Mucosa of stomach (tissue), 1 donor: ENCODE measurements at regions not wholly inside any gene's neighbourhood (a gene's known extent, or its start where the extent isn't known, plus 50 kb on each side); places are given as distances from the start of the nearest gene placed in this dataset.

Experiments
- H3K27me3 ChIP-seq: one replicate; pipeline ENCODE4 v1.7.0; 2013; ENCODE audit warnings: mild to moderate bottlenecking, low read length; ENCODE audit not compliant: control insufficient read depth, insufficient read depth
- H3K36me3 ChIP-seq: one replicate; pipeline ENCODE4 v1.7.0; 2013; ENCODE audit warnings: low read length; ENCODE audit not compliant: control insufficient read depth, insufficient read depth
- H3K4me1 ChIP-seq: one replicate; pipeline ENCODE4 v1.7.0; 2013; ENCODE audit warnings: mild to moderate bottlenecking, low read length; ENCODE audit not compliant: control insufficient read depth, insufficient read depth
- H3K4me3 ChIP-seq: one replicate; pipeline ENCODE4 v1.7.0; 2013; ENCODE audit warnings: low read length
- H3K9ac ChIP-seq: one replicate; pipeline ENCODE4 v1.7.0; 2013; ENCODE audit warnings: mild to moderate bottlenecking, low read length, moderate library complexity
- H3K9me3 ChIP-seq: one replicate; pipeline ENCODE4 v1.7.0; 2013; ENCODE audit warnings: mild to moderate bottlenecking, low read length, moderate library complexity; ENCODE audit not compliant: control insufficient read depth
- donor health status: Pancreatic carcinoma.

DNA sequence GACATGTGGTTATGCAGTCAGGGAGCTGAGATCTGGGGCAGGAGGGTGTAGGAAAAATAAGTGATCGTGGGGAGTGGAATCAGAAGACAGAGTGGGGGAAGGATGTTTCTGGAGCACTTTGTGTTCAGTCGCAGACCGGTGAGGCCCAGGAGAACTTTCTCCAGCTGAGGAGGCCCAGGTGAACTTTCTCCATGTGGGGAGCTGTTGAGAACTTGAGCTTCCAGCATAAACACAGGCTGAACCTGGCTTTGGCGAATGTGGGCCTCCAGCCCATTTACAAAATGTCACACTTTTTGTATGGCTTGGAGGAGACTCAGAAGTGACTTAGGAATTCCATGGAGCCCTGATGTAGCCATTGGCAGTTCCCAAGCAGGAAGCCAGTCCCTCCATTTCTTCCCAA, 108.5 kb downstream of the VAPA start:
- Histone ChIP-seq H3K9ac (no peak overlapping the region), H3K4me3 (no peak overlapping the region), H3K4me1 (no peaks in the 10 kb centered on the region), H3K9me3 (no peaks in the 10 kb centered on the region), H3K27me3 (no peaks in the 10 kb centered on the region), H3K36me3 (no peaks in the 10 kb centered on the region)

DNA sequence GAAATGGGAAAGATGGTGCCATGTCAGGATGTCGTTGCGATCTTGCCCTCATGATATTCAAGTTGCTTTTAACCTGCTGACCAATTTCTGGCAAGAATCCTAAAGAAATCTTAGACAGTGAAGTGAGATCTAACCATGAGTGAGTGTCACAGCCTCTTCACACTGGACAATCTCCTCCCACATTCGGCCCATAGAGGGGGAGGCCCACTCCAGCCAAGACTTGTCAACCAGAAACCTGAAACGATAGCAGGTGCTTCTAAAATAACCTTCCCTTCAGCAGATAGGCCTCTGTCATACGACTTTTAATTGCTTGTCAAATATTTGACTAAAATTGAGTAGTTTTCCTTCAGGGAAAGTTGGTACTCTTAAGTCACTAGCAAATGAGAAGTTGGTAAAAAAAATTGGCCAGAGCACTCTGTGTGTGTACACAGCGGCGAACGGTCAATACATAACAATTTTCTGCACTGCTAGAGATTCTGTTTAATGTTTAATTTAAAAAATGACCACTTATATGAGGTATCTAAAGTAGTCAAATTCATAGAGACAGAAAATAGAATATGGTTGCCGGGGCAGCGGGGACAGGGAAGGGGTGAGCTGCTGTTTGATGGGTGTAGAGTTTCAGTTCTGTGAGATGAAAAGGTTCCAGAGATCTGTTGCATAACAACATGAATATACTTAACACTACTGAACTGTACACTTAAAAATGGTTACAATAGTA, 110.2 kb downstream of the VAPA start:
- H3K4me1 ChIP-seq, result no peaks in the 10 kb centered on the region
- H3K4me3 ChIP-seq, result no peak overlapping the region
- no peaks in the 10 kb centered on the region for H3K9me3 ChIP-seq
- no peak overlapping the region for H3K9ac ChIP-seq
- H3K36me3 ChIP-seq, result no peaks in the 10 kb centered on the region
- no peaks in the 10 kb centered on the region for H3K27me3 ChIP-seq

DNA sequence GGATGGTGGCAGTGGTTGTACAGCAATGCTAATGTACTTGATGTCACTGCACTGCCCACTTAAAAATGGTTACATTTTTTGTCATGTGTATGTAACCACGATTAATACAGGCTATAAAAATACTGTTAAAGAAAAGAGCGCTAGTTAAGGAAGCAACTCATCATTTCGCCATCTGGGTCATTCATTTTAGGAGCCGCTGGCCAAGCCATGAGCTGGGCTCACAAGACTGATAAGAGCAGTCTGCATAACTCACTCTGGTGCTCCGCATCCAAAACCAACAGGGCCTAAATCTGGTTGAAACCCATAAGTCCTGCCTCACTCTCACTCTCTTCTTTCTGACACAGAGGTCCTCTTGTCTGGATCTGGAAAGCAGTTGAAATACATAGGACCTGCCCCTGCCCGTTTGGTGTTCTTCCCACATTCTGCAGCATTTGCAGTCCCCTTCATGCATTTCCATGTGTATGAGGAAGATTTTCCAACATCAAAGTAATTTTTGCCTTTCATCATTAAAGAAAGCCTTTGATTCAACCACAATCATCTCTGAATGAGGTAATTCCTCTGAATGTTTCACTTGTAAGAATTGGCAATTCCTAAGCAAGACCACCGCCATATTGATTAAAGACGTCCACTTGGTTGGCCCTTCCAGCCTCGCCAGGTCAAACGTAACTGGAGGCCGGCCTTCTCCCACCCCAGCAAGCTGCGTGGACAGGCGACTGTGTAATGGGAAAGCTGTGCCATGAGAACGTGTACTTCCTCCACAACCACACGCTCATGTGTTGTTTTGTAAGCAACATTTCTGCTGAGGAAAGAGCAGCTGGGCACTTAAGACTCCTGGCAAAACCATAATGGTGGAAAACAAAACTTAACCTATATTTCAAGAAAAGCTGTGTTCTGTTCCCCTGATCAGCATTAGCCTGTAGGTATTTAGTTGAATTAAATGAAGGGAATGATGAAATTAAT, 112.2 kb downstream of the VAPA start:
- no peaks in the 10 kb centered on the region for H3K9me3 ChIP-seq
- H3K4me1 ChIP-seq, result no peaks in the 10 kb centered on the region
- no peaks in the 10 kb centered on the region for H3K36me3 ChIP-seq
- H3K9ac ChIP-seq, result no peak overlapping the region
- no peaks in the 10 kb centered on the region for H3K27me3 ChIP-seq
- H3K4me3 ChIP-seq, result no peak overlapping the region

DNA sequence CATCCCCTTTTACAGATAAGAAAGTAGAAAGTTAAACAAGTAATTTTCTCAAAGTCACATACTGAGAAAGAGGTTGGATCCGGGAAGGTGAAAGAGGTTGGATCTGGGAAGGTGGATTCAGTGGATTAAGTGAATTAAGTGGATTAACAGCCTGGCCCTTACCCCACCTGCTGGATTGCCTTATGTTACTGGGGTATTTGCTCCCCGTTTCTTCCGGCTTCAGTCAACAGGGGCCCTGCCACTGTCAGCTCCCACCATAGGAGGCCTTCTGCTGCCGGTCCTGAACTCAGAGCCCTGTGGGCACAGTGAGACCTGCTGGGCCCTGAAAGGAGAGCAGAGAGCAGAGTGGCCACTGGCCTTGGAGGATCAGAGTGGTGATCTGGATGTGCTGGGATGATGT, 113.2 kb downstream of the VAPA start:
- H3K4me1 ChIP-seq, result no peaks in the 10 kb centered on the region
- H3K9ac ChIP-seq, result no peak overlapping the region
- no peaks in the 10 kb centered on the region for H3K27me3 ChIP-seq
- no peaks in the 10 kb centered on the region for H3K9me3 ChIP-seq
- H3K36me3 ChIP-seq, result no peaks in the 10 kb centered on the region
- no peak overlapping the region for H3K4me3 ChIP-seq

DNA sequence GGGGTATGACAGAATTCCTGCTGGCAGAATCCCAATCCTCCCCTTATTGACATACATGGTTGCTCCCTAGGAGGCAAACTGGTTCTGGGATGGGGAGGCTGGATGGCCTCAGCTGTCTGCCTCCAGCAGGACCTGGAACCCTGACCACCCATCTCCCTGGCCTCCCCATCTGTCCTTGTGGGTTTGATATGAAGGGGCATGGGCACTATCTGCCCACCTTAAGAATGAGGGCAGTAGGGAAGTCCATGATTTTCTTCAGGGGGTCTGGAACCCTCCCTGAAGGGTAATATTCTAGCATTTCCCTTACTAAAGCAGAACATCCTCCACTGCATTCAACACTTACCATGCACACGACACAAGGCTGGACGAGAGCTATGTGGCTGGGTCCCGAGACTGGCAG, 113.6 kb downstream of the VAPA start:
- H3K27me3 ChIP-seq, result no peaks in the 10 kb centered on the region
- H3K4me1 ChIP-seq, result peaks cover under 1% of the 10 kb centered on the region

DNA sequence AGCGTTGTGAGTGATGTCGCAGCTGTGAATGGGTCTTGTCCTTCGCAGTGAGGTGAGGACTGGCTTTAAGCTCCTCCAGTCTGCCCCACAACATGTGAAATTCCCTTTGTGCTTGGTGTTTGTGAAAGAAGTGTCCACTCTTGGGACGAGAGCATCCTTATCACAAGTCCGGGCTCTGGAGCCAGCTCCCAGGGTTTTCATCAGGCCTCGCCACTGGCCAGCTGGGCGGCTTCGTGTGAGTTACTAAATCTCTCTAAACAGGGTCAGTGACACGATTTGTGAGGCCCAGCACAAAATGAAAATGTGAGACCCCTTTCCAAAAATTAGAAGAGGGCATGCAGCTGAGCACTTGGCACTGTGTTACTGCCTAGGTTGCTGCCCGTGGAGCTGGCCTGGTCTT, 115.9 kb downstream of the VAPA start:
- Histone ChIP-seq H3K4me3 (no peak overlapping the region), H3K27me3 (no peaks in the 10 kb centered on the region), H3K9ac (no peak overlapping the region), H3K9me3 (no peaks in the 10 kb centered on the region), H3K4me1 (peaks cover 8% of the 10 kb centered on the region), H3K36me3 (no peaks in the 10 kb centered on the region)

More for the DNA sequence above, 113.6 kb downstream of the VAPA start:
- no peak overlapping the region for H3K4me3 ChIP-seq
- no peak overlapping the region for H3K9ac ChIP-seq
- H3K9me3 ChIP-seq, result no peaks in the 10 kb centered on the region
- no peaks in the 10 kb centered on the region for H3K36me3 ChIP-seq

DNA sequence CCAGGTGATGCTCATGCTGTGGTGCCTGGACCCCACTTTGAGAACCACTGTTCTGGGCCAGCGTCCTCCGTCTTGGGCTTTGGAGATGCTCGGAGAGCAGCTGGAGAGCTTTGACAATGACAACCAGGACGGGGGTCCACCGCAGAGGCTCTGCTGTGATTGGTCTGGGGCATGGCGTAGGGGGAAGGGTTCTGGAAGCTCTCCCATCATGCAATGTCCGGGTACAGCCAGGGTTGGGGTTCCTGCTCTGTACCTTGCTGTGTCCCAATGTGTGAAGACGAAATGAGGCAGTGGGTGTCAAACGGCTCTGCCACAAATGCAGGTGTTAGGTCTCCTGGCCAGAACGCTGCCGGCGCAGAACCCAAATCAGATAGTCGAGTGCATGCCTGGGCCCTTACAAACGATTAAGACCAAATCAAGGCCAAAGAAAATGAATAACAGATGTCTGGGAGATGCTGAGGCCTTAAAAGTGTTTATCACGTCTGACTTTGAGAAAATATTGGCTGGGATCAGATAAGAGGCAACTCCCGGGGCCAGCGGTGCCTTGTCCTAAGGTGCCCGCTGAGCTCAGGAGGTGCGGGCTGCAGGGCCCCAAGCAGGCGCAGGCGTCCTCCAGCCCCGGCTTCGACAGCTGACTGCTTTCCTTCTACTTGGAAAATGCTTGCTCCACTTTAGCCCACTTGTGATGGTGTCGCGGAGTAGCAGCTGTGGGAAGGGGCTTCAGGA, 117.2 kb downstream of the VAPA start:
- peaks cover 16% of the 10 kb centered on the region for H3K4me1 ChIP-seq
- no peak overlapping the region for H3K9ac ChIP-seq
- no peaks in the 10 kb centered on the region for H3K27me3 ChIP-seq
- no peak overlapping the region for H3K4me3 ChIP-seq
- no peaks in the 10 kb centered on the region for H3K9me3 ChIP-seq
- H3K36me3 ChIP-seq, result no peaks in the 10 kb centered on the region

DNA sequence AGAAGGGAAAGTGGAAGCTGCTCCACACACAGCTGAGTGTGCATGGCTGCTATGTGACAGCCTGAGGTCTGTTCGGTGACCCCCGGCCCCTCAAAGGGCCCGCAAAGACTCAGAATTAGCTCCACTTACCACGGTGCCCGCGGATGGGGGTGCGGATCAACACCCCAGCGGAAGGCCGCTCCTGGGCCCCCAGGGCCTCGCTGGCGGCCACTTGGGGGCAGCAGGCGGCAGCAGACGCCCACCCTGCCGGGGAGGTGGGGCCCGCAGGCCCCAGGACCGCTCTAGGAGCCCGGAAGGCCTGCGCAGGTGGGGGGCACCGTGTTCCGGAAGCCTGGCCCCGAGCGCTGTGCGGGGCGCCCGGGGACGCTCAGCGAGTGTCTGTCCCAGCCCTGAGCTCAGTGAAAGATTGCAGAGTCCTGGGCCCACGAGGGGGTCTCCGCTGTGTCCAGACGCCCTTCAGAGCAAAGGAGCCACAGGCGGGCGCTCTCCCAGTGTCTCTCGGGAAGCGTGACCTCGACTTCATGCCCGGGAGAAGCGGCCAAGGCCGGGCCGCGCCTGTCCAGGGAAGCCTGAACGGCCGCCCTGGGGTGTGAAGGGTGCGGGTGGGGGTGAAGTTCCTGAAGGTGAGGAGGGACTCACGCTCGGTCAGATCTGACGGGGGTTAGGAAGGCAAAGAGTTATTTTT, 118.7 kb downstream of the VAPA start:
- Histone ChIP-seq H3K4me1 (peaks cover 16% of the 10 kb centered on the region), H3K4me3 (no peak overlapping the region)

DNA sequence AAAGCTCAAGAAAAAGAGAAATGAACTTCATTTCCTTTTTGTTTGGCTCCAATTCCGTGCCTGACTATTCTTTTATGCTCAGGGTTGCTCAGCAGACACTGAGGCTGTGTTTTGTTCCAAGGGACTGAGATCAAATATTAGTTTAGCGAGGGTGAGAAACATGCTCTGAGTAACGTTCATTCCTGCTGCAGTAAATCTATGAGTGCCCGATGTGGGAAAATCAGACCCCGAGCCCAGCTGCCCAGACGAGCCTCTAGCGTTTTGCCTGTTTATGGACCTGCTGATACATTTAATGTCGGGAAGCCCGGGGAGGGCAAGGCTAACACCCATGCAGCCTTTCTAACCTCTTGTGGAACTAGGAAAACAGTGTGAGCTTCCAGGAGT, 119.2 kb downstream of the VAPA start:
- H3K4me3 ChIP-seq, result no peak overlapping the region
- no peaks in the 10 kb centered on the region for H3K36me3 ChIP-seq
- H3K9ac ChIP-seq, result peak overlapping the region; percentile 17
- H3K4me1 ChIP-seq, result peaks cover 16% of the 10 kb centered on the region
- no peaks in the 10 kb centered on the region for H3K27me3 ChIP-seq
- no peaks in the 10 kb centered on the region for H3K9me3 ChIP-seq

More for the DNA sequence above, 118.7 kb downstream of the VAPA start:
- no peaks in the 10 kb centered on the region for H3K36me3 ChIP-seq
- no peaks in the 10 kb centered on the region for H3K27me3 ChIP-seq
- peak overlapping the region; percentile 17 for H3K9ac ChIP-seq
- no peaks in the 10 kb centered on the region for H3K9me3 ChIP-seq

DNA sequence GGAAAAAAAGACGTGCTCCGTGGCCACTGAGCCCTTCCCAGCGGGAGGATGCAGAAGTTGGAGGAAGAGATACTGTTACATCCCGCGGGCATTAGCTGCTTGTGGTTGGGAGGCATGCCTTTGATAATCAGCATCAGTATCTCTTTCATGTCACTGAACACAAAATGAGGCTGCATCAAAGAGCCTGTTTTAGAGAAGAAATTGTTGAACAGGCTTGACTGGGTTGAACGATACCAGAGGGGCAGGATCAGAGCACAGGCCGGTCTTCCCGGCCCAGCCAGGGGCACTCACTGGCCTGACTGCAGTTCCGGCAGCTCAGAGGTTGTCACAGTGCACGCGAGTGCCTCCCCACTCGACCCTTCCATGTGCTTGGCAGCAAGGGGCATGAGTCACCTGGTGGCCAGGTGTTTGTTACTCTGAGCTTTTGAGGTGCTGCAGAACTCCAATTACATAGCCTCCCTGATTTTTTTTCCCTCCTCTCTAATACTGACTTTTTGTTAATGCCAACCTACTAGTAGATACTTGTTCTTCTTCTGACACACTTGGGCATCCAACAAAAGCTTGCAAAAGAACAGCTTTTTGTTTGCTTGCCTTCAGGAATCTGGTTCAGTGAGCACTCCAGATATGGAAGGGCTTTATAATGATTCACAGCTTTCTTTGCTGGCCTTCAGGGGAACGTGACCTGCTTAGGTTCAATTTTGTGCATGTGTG, 121.6 kb downstream of the VAPA start:
- H3K36me3 ChIP-seq, result no peaks in the 10 kb centered on the region
- no peak overlapping the region for H3K9ac ChIP-seq
- peaks cover 16% of the 10 kb centered on the region for H3K4me1 ChIP-seq
- H3K4me3 ChIP-seq, result no peak overlapping the region
- no peaks in the 10 kb centered on the region for H3K27me3 ChIP-seq
- H3K9me3 ChIP-seq, result no peaks in the 10 kb centered on the region

DNA sequence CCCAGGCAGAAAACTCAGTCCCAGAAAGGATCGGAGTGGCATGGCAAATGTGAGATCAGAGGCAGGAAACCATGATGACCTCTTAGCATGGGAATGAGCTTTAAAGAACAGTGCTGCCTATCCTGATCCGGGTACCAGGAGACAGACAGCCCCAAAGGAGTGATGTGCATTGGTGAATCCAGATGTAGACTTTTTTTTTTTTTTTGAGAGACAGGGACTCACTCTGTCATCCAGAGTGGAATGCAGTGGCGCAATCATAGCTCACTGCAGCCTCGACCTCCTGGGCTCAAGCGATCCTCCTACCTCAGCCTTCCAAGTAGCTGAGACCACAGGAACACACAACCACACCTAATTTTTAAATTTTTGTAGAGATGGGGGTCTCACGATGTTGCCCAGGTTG, 122.7 kb downstream of the VAPA start:
- Histone ChIP-seq H3K27me3 (no peaks in the 10 kb centered on the region), H3K9me3 (no peaks in the 10 kb centered on the region), H3K4me3 (no peak overlapping the region), H3K9ac (no peak overlapping the region), H3K4me1 (peaks cover 21% of the 10 kb centered on the region), H3K36me3 (no peaks in the 10 kb centered on the region)
